Hypothalamus (tissue), 51 donors: ENCODE measurements at regions not wholly inside any gene's neighbourhood (a gene's known extent, or its start where the extent isn't known, plus 50 kb on each side); places are given as distances from the start of the nearest gene placed in this dataset.
A peak's percentile ranks its signal among the peaks of the same experiment; 100 is the strongest.

Experiments
- DNase-seq, 51 donors: peaks; one replicate each; lab custom pipeline; 2025; lab: John Stamatoyannopoulos, UW

GRCh38 chr3:117234331-117234730 is 524.8 kb downstream of the TUSC7 start:
- peak in 1 of 51 donors; percentile 33 for DNase-seq

GRCh38 chr3:117235304-117235703 is 525.7 kb downstream of the TUSC7 start:
- no peak for DNase-seq

GRCh38 chr3:117238806-117239205 is 529.2 kb downstream of the TUSC7 start:
- no peak for DNase-seq

GRCh38 chr3:117243657-117244056 is 534.1 kb downstream of the TUSC7 start:
- DNase-seq: no peak

- DNase-seq: no peak
Observed at GRCh38 chr3:117246771-117247555, 537.4 kb downstream of the TUSC7 start.

GRCh38 chr3:117248153-117248552 is 538.6 kb downstream of the TUSC7 start:
- no peak for DNase-seq

GRCh38 chr3:117252208-117252607 is 542.6 kb downstream of the TUSC7 start:
- no peak for DNase-seq

GRCh38 chr3:117252651-117253050 is 543.1 kb downstream of the TUSC7 start:
- DNase-seq: no peak

- DNase-seq: no peak
Observed at GRCh38 chr3:117253636-117254035, 544.1 kb downstream of the TUSC7 start.

GRCh38 chr3:117254985-117255384 is 545.4 kb downstream of the TUSC7 start:
- no peak for DNase-seq

GRCh38 chr3:117255736-117256135 is 546.2 kb downstream of the TUSC7 start:
- DNase-seq: no peak

GRCh38 chr3:117261983-117262421 is 552.4 kb downstream of the TUSC7 start:
- DNase-seq: no peak

GRCh38 chr3:117263270-117263669 is 553.7 kb downstream of the TUSC7 start:
- no peak for DNase-seq

GRCh38 chr3:117263745-117264144 is 554.2 kb downstream of the TUSC7 start:
- no peak for DNase-seq

GRCh38 chr3:117264204-117264994 is 554.8 kb downstream of the TUSC7 start:
- no peak for DNase-seq

- no peak for DNase-seq
Observed at GRCh38 chr3:117266806-117267205, 557.2 kb downstream of the TUSC7 start.

- DNase-seq: no peak
Observed at GRCh38 chr3:117268318-117268717, 558.7 kb downstream of the TUSC7 start.

- DNase-seq: no peak
Observed at GRCh38 chr3:117272274-117272673, 562.7 kb downstream of the TUSC7 start.

GRCh38 chr3:117272876-117273523 is 563.4 kb downstream of the TUSC7 start:
- no peak for DNase-seq

- DNase-seq: peak in 1 of 51 donors; percentile 3
Observed at GRCh38 chr3:117277816-117278215, 568.2 kb downstream of the TUSC7 start.

- peak in 1 of 51 donors; percentile 1 for DNase-seq
Observed at GRCh38 chr3:117278424-117279190, 569.0 kb downstream of the TUSC7 start.
